Fibroblast of lung (primary cell): ENCODE measurements at regions not wholly inside any gene's neighbourhood (a gene's known extent, or its start where the extent isn't known, plus 50 kb on each side); places are given as distances from the start of the nearest gene placed in this dataset.

Experiments
- DNase-seq, 2 donors: peaks; one replicate each; pipeline versions ENCODE4 v3.0.0 to v3.0.0-alpha.2; 2010; ENCODE audit warnings: low read depth in 2 of 2
- H2AFZ ChIP-seq: 2 replicates; pipeline ENCODE4 v1.5.1; 2012; ENCODE audit warnings: low read length, control low read depth, inconsistent platforms
- H3K27ac ChIP-seq: 2 replicates; pipeline ENCODE4 v1.5.1; 2011; ENCODE audit warnings: low read length, control low read depth; ENCODE audit not compliant: insufficient read depth
- H3K27me3 ChIP-seq: 2 replicates; pipeline ENCODE4 v1.5.1; 2011; ENCODE audit warnings: mild to moderate bottlenecking, low read length; ENCODE audit not compliant: control insufficient read depth, insufficient read depth
- H3K36me3 ChIP-seq: 2 replicates; pipeline ENCODE4 v1.5.1; 2011; ENCODE audit warnings: low read length; ENCODE audit not compliant: control insufficient read depth, insufficient read depth
- H3K4me1 ChIP-seq: 2 replicates; pipeline ENCODE4 v1.5.1; 2011; ENCODE audit warnings: low read length; ENCODE audit not compliant: control insufficient read depth, insufficient read depth; ENCODE audit errors: extremely low read depth
- H3K4me2 ChIP-seq: 2 replicates; pipeline ENCODE4 v1.5.1; 2011; ENCODE audit warnings: low read length, control low read depth; ENCODE audit not compliant: insufficient read depth; ENCODE audit errors: extremely low read depth
- H3K4me3 ChIP-seq, 4 experiments: fragments of 200-600 bp in 1 of 4; sonication (generic) in 1 of 4; replicated peaks in 1 of 4; 2 replicates each; pipeline ENCODE4 v1.5.1; 2011 to 2016; ENCODE audit warnings: low read length in 4 of 4, low read depth in 3 of 4, mild to moderate bottlenecking in 3 of 4, control low read depth in 2 of 4, inconsistent platforms in 1 of 4, mixed read lengths in 1 of 4; ENCODE audit not compliant: insufficient read depth in 1 of 4; ENCODE audit errors: control extremely low read depth in 1 of 4
- H3K79me2 ChIP-seq: 2 replicates; pipeline ENCODE4 v1.5.1; 2012; ENCODE audit warnings: mild to moderate bottlenecking, low read length, inconsistent platforms; ENCODE audit not compliant: control insufficient read depth, insufficient read depth
- H3K9ac ChIP-seq: 2 replicates; pipeline ENCODE4 v1.5.1; 2011; ENCODE audit warnings: mild to moderate bottlenecking, low read length, control low read depth; ENCODE audit not compliant: insufficient read depth
- H3K9me3 ChIP-seq: 2 replicates; pipeline ENCODE4 v1.5.1; 2012; ENCODE audit warnings: low read depth, low read length; ENCODE audit not compliant: control insufficient read depth, insufficient read depth
- H4K20me1 ChIP-seq: 2 replicates; pipeline ENCODE4 v1.5.1; 2011; ENCODE audit warnings: low read length; ENCODE audit not compliant: control insufficient read depth, insufficient read depth; ENCODE audit errors: extremely low read depth
- EZH2 ChIP-seq: IDR thresholded peaks from 2 replicates; pipeline ENCODE4 v1.5.1; 2012; ENCODE audit warnings: low read length, control low read depth, mild to moderate bottlenecking; ENCODE audit errors: missing control alignments
- TF ChIP-seq, protein P1 (sequence below), 2 donors: IDR thresholded peaks in 1 of 2; conservative IDR thresholded peaks in 1 of 2; 1 replicate in 1 of 2; 2 replicates in 1 of 2; pipeline ENCODE4 v1.5.1; 2011 to 2012; ENCODE audit warnings: low read length in 2 of 2, control low read depth in 1 of 2, inconsistent platforms in 1 of 2, low read depth in 1 of 2, mild to moderate bottlenecking in 1 of 2

DNA sequence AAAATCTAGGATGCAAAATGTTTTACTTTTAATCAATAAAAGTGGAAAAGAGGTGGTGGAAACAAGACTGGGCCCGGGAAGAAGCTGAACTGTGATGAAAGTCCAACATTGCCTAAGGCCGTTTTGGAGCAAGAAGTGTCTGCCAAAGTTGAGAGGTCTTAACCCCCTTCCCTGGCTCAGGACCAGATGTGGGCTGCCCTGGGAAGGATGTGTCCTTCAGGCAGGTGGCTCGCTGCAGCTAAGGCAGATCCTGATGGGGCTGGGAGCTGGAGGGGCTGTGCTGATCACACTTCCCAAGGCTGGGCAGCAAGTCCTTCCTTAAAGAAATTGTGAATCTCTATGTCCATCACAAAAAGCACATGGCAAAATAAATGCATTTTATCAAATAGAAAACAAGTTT, 581.6 kb downstream of the GALC start:
- no peak overlapping the region for H3K4me3 ChIP-seq
- no peak for TF ChIP-seq EZH2
- TF ChIP-seq, protein P1, sequence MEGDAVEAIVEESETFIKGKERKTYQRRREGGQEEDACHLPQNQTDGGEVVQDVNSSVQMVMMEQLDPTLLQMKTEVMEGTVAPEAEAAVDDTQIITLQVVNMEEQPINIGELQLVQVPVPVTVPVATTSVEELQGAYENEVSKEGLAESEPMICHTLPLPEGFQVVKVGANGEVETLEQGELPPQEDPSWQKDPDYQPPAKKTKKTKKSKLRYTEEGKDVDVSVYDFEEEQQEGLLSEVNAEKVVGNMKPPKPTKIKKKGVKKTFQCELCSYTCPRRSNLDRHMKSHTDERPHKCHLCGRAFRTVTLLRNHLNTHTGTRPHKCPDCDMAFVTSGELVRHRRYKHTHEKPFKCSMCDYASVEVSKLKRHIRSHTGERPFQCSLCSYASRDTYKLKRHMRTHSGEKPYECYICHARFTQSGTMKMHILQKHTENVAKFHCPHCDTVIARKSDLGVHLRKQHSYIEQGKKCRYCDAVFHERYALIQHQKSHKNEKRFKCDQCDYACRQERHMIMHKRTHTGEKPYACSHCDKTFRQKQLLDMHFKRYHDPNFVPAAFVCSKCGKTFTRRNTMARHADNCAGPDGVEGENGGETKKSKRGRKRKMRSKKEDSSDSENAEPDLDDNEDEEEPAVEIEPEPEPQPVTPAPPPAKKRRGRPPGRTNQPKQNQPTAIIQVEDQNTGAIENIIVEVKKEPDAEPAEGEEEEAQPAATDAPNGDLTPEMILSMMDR (conservative IDR thresholded peaks at IDR 0.05 in 1 of 2, IDR thresholded peaks at IDR 0.05 in 1 of 2; ENCODE audit: low read depth in 1 of 2, low read length in 2 of 2) = no peak
- no peak overlapping the region for H3K27ac ChIP-seq
- H3K4me1 ChIP-seq = no peaks in the 10 kb centered on the region
- H2AFZ ChIP-seq = no peak overlapping the region
- no peaks in the 10 kb centered on the region for H3K79me2 ChIP-seq
- H3K4me2 ChIP-seq = no peak overlapping the region
- H3K36me3 ChIP-seq = no peaks in the 10 kb centered on the region
- no peak for DNase-seq
- no peaks in the 10 kb centered on the region for H3K27me3 ChIP-seq
- no peaks in the 10 kb centered on the region for H3K9me3 ChIP-seq
- no peaks in the 10 kb centered on the region for H4K20me1 ChIP-seq
- H3K9ac ChIP-seq = no peak overlapping the region

DNA sequence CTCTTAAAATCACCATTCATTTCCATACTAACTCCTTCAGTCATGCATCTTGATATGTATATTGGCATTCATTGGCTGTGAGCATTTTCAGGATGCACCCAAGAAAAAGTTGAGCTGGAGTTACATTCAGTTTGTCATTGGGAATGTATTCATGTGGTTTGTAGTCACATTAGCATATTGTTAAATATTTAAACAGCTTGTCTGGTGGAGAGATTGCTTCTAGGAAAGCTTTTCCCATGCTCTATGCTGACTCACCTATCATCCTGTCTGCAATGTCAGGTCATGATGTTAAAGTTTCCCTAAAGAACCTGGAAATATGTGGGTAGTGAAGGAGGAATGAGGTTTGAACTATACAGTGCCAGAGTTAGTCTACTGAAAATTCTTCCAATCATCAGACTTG, 583.6 kb downstream of the GALC start:
- H2AFZ ChIP-seq = no peak overlapping the region
- no peak overlapping the region for H3K4me2 ChIP-seq
- no peaks in the 10 kb centered on the region for H3K9me3 ChIP-seq
- TF ChIP-seq, protein P1 (conservative IDR thresholded peaks at IDR 0.05 in 1 of 2, IDR thresholded peaks at IDR 0.05 in 1 of 2; ENCODE audit: low read depth in 1 of 2, low read length in 2 of 2) = no peak
- no peak for TF ChIP-seq EZH2
- DNase-seq = peak in 1 of 2 donors; percentile 72
- no peaks in the 10 kb centered on the region for H3K36me3 ChIP-seq
- no peak overlapping the region for H3K27ac ChIP-seq
- H3K79me2 ChIP-seq = no peaks in the 10 kb centered on the region
- H3K4me1 ChIP-seq = no peaks in the 10 kb centered on the region
- H3K9ac ChIP-seq = no peak overlapping the region
- no peaks in the 10 kb centered on the region for H3K27me3 ChIP-seq
- H4K20me1 ChIP-seq = no peaks in the 10 kb centered on the region
- H3K4me3 ChIP-seq = no peak overlapping the region

DNA sequence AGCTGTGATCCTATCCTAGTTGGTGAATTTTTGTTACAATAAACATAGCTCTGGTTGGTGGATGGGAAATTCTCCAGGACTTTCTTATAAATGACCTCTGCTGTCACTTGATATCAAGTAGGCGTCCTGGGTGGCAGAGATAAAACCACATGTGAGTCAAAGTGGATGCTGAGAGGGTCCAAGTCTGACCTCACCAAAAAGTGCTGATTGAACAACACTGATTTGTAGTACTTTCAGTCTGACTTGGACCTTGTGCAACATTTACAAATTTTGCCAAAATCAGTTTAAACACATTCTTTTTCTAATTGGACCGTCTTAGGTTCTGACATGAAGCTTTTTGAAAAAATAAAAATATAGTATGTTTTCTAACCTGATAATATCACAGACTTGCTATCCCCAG, 585.6 kb downstream of the GALC start:
- Histone ChIP-seq H4K20me1 (no peaks in the 10 kb centered on the region), H3K4me3 (no peak overlapping the region), H3K79me2 (no peaks in the 10 kb centered on the region), H3K4me1 (no peaks in the 10 kb centered on the region), H2AFZ (no peak overlapping the region), H3K9me3 (no peaks in the 10 kb centered on the region), H3K4me2 (no peak overlapping the region), H3K36me3 (no peaks in the 10 kb centered on the region), H3K9ac (no peak overlapping the region), H3K27ac (no peak overlapping the region), H3K27me3 (no peaks in the 10 kb centered on the region)
- peak in 1 of 2 donors; percentile 9 for DNase-seq
- TF ChIP-seq, protein P1 (conservative IDR thresholded peaks at IDR 0.05 in 1 of 2, IDR thresholded peaks at IDR 0.05 in 1 of 2; ENCODE audit: low read depth in 1 of 2, low read length in 2 of 2) = no peak
- no peak for TF ChIP-seq EZH2
